SIG-M5 (cell line): ENCODE measurements at regions not wholly inside any gene's neighbourhood (a gene's known extent, or its start where the extent isn't known, plus 50 kb on each side); places are given as distances from the start of the nearest gene placed in this dataset.

Source experiments
- DNase-seq: peaks from one replicate; lab custom pipeline; 2025; lab: John Stamatoyannopoulos, UW

DNA sequence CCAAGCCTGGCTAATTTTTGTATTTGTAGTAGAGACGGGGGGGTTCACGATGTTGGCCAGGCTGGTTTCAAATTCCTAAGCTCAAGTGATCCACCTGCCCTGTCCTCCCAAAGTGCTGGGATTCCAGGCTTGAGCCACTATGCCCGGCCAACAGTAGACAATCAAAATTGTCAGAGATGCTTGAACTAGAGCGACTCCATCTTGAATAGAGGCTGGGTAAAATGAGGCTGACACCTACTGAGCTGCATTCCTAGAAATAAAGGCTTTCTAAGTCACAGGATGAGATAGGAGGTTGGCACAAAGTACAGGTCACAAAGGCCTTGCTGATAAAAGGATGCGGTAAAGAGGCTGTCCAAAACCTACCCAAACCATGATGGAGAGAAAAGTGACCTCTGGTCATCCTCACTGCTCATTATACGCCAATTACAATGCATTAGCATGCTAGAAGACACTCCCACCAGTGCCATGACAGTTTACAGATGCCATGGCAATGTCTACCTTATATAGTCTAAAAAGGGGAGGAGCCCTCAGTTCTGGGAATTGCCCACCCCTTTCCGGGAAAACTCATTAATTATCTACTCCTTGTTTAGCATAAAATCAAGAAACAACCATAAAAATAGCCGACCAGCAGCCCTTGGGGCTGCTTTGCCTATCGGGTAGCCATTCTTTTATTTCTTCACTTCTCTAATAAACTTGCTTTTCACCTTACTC, 134.5 kb downstream of the BAMBI start:
- no peak for DNase-seq

DNA sequence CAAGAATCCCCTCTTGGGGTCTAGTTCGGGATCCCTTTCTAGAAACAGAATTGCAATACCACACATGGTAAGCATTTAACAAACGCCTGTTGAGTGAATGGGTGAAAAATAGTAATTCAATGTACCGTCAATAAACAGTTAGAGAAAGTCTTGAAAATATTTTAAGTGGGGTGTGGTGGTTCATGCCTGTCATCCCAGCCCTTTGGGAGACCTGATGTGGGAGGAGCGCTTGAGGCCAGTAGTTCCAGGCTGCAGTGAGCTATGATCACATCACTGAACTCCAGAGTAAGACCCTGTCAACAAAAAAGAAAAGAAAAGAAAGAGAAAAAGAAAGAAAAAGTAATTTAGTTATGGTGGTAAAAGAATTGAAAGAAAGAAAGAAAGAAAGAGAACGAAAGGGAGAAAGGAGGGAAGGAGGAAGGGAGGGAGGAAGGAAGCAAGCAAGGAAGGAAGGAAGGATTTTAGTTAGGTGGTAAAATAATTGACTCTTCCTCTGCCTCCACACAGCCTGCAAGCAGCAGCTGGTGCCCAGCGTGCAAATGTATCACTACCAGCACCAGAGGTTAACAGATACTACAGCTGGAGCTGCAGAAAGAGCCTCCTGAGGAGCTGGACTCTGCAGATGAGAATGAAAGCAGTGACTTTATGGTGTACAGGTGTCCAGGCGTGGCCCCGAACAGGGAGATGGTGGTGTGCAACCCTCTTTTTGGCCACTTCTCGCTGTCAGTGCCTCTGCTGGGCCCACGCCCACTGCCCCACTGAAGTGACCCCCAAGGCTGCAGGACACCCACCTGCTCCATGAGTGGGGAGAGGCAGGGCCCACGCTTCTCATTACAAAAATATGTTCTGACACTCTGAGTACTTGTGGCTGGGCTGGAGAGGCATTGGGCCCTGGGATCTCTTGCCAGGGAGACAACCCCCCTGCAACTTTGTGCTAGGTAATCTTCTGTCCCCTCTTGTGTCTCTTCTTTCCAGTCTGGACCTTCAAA, 135.4 kb downstream of the BAMBI start:
- DNase-seq = no peak

DNA sequence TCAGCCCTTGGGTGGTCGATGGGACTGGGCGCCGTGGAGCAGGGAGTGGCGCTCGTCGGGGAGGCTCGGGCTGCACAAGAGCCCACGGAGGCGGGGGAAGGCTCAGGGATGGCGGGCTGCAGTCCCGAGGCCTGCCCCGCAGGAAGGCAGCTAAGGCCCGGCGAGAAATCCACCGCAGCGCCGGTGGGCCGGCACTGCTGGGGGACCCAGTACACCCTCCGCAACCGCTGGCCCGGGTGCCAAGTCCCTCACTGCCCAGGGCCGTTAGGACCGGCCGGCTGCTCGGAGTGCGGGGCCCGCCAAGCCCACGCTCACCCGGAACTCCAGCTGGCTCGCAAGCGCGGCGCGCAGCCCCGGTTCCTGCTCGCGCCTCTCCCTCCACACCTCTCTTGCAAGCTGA, 138.4 kb downstream of the BAMBI start:
- DNase-seq = no peak

DNA sequence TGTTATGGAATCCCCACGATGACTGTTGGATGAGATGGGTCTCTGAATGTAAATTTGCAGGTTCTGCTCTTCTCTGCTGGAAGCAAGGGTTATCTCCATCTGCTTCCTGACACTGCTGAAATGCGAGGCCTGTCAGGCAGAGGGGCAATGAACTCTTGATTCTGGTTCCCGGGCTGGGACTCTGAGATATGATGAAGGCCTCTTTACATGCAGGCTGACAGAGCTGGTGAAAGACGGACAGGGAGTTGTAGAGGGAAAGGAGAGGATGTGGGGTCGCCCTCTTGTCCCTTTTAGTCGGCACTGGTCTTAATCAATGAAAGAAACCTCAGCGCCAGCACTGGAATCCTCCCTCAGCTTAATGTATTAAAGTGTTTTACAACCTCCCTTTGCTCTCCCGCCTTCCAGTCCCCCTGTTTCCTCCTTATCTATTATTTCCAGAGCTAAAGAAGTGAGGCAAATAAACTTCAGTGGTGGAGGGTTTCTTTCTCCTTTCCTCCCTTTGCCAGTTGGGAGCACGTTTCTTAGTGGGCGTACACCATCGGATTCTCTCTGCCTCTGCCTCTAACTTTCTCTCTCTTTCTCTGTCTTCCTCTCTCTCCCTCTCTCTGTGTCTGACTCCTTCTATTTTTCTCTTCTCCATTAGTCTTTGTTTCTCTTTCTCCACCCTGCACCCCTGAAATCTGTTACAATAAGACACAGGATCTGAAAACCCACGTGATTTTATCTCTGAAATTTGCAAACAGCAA, 145.6 kb downstream of the BAMBI start:
- DNase-seq = no peak

DNA sequence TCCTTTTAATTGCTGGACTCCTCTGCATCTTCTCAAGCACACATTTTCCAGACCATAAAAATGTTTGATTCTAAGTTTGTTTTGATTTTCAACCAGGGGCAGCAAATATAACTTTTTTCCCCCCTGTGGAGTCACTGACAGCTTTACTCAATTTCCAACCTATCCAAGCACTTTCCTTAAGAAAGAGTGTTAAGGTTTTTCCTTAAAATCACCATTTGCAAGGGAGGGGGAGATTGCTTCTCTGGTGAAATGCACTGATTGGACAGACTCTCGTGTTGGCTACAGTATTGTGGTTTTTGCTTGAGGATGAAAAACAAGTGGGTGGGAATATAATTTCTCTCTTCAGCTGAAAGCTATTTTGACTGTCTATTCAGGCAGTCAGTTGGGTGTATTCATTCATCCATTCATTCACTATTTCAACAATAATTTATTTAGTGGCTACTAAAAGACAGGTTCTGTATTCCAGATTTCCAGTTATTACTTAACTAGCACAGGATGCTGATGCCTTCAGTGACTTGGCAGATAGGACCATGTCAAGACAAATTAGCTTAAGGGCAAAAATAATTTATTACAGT, 146.3 kb downstream of the BAMBI start:
- no peak for DNase-seq

DNA sequence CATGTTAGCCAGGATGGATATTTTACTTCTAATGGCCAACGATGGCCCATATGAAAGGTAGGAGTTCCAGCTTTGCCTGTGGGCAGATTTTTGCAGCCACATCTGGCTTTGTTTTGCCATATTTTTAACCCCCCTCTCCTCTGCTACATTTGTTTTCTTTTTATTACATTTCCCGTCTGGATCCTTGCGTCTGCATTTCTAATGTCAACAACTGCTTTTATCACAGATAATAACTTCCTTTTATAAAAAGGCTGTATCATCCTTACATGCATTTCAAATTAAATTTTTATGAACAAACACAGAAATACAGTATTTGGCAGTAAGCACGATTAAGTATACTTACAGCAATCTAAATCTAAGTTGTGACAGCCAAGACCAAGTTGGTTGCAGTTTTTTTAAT, 156.0 kb downstream of the BAMBI start:
- no peak for DNase-seq

DNA sequence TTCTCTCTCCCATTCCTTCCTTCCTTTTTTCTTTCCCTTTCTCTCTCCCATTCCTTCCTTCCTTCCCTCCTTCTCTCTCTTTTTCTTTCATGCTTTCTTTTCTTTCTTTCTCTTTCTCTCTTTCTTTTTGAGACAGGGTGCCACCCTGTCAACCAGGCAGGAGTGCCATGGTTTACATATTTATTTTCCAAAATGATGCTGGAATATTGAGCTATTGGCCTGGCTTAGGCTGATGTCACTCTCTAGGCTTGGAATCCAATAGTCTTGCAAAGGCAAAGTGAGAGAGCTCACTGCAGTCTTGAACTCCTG, 159.1 kb downstream of the BAMBI start:
- no peak for DNase-seq

DNA sequence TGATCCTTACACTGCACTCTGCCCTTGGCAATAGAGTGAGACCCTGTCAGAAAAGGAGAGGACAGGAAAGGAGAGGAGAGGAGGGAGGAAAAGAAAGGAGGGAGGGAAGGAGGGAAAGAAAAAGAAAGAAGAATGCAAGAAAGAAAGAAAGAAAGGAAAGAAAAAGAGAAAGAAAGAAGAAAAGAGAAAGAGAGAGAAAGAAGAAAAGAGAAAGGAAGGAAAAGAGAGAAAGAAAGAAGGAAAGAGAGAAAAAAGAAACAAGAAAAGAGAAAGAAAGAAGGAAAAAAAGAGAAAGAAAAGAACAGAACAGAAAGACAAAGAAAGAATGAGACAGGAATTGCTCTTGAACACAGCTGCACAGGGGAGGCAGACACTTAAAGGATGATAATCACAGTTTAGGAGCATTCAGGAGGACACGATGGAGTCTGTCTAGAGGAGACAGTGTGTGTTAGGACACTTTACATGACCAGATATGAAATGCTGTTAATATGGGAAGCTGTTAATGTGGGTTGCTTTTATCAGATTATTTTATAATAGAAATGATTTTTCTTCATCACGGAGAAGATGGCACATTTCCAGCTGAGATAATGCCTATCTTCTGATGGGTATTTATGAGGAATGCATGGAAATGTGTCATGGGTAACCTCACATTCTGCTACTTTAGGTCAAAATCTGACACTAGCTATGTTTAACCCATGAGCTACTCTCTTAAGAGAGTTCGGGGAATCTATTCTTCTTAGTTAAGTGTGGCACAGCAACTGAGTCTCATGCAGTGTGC, 160.5 kb downstream of the BAMBI start:
- DNase-seq = no peak

DNA sequence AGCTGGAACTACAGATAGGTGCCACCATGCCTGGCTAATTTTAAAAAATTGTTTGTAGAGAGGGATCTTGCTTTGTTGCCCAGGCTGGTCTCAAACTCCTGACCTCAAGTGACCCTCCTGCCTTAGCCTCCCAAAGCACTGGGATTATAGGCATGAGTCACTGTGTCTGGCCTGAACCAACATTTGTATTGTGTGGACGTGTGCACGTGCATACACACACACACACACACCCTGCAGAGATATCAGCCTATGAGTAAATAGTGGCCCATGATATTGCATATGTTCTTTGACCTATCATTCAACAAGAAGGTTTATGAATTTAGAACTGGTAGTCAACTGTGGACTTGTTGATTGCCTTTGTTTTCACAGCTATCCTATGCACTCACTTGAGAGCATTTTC, 161.6 kb downstream of the BAMBI start:
- no peak for DNase-seq

DNA sequence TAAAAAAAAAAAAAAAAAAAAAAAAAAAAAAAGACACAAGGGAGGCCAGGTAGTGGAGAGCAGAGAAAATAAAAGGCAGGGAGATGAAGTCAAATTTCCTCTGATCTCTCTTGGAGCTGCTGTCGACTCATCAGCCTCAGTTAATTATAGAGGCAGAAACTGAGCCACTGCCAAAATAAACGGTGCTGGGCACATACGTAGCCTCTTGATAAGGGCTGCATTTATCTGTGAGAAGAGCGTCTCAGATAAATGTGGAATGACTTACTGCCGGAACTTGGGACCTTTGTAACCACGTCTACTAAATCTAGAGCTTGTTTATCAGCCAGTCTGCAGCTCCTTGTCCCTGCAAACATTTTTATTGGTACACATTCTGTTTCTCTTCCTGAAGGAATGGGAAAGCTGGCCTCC, 162.3 kb downstream of the BAMBI start:
- DNase-seq = no peak

DNA sequence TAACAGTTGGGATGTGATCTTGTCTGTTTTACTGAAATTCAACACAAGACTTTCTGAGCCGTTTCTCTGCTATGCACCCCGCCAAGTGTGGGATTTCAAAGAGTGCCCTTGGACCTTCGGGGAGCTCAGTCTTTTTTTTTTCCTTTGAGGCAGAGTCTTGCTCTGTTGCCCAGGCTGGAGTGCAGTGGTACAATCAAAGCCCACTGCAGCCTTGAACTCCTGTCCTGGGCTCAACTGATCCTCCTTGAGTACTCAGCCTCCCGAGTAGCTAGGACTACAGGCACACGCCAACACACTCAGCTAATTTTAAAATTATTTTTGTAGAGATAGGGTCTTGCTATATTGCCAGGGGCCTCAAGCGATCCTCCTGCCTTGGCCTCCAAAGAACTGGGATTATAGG, 162.9 kb downstream of the BAMBI start:
- DNase-seq = no peak

DNA sequence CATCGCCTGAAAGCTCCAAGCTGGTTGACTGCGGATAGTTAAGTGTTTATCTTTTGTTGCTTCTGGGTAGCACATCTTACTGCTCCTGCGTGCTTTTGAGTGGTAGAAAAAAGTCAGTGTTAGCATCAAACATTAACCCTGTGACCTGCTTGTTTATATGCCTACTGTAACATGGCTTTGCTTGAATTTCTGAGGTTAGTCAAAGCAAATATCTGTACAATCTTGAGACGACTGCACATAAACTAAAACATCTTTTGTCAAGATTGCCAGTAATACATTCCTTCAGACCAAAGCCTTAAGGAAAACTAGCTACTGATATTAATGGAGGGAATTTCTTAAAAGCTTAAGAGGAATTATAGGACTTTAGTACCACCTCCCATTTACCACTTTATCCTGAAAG, 163.7 kb downstream of the BAMBI start:
- no peak for DNase-seq

DNA sequence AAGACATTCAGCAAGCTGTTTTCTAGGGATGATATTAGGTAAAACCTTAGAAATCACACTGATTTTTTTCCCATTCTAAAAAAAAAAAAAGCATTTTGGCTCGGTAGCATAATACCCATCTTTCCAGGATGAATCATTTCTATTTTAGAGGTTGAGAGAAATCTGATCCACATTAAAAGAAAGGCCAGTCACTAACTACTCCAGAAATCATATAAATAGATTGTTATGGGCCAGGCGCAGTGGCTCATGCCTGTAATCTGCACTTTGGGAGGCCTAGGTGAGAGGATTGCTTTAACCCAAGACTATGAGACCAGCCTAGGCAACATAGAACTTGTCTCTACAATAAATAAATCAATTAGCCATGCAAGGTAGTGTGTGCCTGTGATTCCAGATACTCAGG, 164.3 kb downstream of the BAMBI start:
- DNase-seq = no peak

DNA sequence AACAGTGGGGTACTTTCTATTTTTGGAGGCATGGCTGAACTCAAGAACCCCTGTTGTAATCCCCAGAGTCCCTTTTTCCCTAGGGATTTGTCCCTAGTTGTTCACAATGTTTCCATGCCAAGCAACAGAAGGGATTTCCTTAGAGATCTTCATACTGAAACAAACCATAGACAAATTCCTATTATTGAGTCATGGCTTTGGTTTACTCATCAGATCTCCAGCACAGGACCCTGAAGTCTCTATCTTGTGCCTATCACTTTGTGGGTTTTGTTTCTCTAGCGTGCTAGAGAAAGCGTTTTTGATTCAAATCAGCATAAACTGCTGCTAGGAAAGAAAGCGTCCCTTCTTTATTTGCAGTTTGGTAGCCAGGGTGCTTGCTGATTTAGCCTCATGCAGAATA, 165.0 kb downstream of the BAMBI start:
- DNase-seq = no peak

DNA sequence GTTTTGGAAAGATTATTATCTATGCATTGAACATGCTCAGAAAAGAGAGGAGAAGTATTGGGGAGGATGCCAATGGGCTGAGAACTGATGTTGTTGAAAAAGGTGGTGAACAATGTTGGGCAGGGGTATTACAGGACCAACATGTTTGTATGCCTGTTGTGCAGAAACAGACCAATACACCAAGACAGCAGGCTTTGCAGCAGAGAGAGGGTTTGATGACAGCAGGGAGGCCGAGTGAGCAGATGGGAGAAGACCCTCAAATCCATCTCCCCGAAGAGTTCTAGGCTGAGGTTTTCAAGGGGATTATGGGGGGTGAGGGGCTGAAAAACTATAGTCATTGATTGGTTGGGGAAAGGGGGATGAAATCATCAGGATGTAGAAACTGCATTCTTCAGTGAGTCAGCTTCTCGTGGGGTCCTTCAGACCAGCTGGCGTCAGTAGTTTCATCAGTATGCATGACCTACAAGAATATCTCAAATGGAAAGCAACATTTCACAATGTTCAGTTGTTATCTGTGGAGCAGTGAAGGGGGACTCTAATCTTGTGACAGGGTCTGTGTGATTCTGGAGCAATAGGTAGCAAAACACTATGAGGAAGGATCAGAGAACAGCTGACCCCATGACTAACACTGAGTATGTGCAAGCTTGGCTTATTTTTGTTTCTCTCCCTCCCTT, 167.8 kb downstream of the BAMBI start:
- DNase-seq = no peak

DNA sequence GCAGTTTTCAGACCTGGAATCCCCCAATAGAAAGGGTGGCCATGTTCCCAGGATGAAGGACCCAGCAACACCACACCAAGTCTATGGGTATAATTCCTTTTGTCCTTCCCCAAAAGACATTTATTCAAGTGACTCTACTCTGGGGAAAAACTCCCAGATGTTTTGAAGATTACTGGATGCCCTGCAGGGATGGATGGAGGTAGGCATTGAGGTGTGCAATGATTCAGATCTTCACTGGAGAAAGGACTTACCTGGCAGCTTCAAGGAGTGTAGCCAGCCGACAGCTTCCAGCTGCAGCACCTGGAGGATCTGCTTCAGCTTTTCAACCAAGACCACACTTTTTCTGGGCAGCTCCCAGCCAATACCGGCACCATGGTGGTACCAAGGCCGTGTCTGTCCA, 172.0 kb downstream of the BAMBI start:
- no peak for DNase-seq

DNA sequence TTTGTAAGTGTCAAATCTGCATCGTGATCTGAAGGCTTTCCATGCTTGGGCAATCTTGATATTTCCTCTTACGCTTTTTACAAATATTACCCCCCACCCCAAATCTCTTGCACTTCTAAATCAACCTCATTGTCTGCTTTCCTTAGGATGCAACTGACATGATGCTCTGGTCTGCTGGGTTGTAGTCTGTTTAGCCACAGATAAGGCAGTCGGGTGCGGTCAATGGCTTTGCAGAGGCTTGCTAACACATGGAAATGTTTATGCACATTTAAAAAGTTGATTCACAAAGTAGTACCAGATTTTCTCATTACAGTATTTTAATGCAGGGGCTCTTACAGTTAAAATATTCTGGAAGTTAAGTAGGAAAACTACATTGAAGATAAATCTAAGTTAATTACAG, 172.5 kb downstream of the BAMBI start:
- no peak for DNase-seq

DNA sequence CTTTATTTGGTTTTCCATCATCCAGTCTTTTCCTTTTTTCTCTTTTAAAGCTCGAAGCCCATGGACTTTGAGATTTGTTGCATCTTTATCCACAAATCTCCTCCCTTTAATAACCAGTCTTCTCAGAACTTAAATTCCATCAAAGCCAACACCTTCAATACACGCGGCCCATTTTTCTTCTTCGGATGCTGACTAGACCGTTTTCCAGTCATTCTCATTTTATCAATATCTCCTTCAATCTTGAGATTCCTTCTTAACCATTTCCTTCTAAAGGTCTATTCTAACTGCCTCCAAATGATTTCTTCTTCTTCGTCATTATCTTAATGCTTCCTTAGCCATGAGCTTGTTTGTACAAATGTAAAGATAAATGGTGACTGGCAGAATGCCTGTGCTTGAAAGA, 173.5 kb downstream of the BAMBI start:
- DNase-seq = no peak

DNA sequence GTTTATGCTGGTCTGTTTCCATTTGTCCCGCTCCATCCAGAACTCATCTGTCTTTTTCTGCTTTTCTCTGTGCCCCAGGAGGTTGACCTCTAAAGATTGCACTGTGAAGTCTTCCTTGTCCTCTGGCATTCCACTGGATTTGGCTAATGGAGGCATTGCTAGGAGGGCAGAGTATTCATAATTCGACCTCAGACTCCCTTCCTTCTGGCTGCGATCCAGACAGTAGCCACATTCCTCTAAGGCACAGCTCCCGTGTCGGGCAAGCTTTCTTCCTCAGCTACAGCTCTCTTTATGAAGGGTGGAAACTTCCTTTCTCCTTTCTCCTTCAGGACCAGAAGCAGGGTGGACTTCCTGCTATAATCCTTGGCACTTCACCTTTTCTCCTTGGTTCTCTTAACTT, 175.9 kb downstream of the BAMBI start:
- DNase-seq = no peak

DNA sequence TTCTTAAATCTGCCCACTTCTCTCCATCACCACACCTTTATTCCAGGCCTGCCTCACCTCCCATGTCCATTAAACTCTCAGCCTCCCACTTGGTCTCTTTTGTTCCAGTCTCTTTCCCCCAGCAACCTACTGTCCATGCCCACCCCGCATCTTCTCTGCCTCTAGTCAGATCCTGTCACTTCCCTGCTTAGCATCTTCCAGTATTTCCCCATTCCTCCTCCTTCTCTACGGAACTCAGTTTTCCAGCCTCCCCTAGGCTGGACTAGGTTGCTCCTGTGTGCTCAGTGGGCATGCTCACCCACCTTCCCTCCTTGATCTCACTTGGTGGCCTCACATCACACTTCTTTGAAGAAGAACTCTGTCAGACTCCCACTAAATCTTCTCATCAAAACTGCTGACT, 179.8 kb downstream of the BAMBI start:
- DNase-seq = no peak

DNA sequence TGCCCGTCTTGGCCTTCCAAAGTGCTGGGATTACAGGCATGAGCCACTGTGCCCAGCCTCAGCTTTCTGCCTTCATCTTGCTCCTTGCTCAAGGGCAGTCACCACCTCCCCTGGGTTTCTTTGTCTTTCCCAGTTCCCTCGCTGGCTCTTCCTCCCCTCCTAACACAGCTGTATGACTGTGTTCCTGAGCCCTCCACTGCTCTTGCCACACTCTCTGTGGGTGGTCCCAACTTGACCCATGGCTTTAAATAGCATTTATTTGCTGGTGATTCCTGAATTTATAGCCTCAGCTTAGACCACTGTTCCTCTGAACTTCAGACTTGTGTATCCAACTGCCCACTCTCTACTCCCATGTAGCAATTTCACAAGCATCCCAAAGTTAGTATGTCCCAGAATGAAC, 181.3 kb downstream of the BAMBI start:
- no peak for DNase-seq
